GM19043 (cell line): ENCODE measurements at regions not wholly inside any gene's neighbourhood (a gene's known extent, or its start where the extent isn't known, plus 50 kb on each side); places are given as distances from the start of the nearest gene placed in this dataset.

Experiments used
- ATAC-seq: cut with Tn5 transposase; IDR thresholded peaks from one replicate; pipeline ENCODE4 v1.9.1; 2021; ENCODE audit warnings: low read depth; ENCODE audit not compliant: unreplicated experiment

DNA sequence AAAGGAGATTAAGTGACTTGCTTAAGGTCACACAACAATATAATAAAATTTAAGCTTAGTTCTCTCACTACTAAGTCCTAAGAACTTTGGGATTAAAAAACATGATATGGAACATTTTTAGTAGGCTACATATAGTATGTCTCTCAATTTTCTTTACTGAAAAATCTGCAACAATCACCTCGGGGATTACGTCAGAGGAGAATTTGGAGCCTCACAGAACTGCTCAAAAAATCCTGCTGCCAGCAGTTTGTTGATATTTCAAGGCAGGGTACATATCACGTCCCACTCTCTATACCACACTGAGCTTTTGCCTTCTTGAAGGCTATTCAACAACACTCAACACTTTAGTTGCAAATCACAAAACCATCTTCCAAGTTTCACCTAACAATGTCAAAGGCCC, 561.6 kb upstream of the BTBD3 start:
- ATAC-seq = no peak

DNA sequence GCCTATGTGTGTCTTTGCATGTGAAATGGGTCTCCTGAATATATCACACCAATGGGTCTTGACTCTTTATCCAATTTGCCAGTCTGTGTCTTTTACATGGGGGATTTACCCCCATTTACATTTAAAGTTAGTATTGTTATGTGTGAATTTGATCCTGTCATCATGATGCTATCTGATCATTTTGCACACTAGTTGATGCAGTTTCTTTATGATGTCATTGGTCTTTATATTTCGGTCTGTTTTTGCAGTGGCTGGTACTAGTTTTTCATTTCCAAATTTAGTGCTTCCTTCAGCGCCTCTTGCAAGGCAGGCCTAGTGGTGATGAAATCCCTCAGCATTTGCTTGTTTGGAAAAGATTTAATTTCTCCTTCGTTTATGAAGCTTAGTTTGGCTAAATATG, 555.2 kb upstream of the BTBD3 start:
- no peak for ATAC-seq

- ATAC-seq = no peak
These were observed 553.0 kb upstream of the BTBD3 start for GRCh38 chr20:11364736-11365135.

GRCh38 chr20:11366660-11367059, 551.0 kb upstream of the BTBD3 start:
- no peak for ATAC-seq

DNA sequence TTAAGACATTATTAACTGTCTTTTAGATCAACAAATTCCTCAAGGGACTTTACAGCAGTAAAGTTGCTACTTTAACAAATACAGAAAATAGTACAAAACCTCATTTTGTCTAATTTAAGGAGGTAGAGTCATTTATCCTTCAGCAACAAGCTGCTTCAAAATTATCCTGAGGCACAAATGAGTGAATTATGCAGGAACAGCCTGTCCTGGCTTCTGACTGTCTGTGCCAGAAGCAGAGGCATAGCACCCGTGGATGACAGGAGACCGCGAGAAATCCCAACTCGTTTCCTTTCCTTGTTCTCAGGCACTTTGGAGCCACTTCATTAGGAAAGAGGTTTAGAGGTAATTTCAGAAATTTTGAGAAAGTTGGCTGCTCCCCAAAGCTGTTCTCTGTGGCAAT, 549.2 kb upstream of the BTBD3 start:
- no peak for ATAC-seq

GRCh38 chr20:11368965-11369711, 548.6 kb upstream of the BTBD3 start:
- ATAC-seq = no peak

- ATAC-seq = no peak
These were observed 545.9 kb upstream of the BTBD3 start for GRCh38 chr20:11371831-11372230.

DNA sequence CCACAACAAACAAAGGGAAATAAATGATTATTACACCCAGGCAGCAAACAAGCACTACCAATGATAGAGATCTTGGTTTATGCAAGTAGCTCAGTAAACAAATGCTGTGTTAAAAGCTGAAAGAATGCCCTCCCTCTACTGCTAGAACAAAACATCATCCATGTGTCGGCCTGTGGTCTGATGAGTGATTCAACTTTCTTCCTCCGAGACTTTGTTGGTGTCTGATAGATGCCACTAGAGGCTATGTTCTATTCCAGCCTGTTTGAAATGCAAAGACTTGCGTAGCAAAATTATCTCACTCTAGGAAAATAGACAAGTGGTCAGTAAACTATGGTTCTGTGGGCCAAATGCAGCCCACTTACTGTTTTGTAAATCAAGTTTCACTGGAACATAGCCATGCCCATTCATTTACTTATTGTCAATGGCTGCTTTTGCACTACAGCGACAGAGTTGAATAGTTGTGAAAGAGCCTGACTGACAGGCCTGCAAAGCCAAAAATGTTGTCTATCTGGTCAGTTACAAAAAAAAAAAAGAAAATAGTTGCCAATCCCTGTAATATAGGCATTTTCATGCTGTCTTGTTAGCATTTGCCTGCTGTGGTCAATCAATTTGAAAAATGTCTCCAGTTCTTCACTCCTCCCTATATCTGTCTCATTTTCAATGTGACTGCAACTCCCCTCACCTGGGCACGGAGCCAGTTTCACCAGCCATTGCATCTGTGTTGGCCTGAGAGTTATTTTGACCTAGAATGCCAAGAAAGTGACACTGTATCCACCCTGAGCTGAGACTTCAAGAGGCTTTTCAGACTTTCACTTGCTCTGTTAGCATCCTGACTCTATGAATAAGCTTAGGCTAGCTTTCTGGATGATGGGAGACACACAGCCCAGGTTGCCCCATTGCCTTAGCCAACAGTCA, 544.6 kb upstream of the BTBD3 start:
- no peak for ATAC-seq

DNA sequence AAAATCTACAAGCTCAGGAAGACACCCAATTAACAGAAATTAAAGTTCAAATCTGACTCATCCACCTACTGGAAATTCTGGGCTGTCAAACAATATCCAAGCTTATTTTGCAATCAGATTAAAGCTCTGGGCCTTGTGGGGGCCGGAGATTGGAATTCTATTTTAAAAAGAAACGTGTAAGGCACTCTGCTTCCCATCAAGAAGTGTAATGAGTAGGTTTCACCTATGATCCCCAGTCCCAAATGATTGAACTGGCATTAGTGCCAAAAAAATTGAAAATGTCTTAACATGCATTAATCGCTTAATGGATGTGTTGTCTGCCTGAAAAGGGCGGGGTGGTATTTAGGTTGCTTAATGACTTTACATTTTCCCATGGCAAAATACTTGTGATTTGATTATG, 542.4 kb upstream of the BTBD3 start:
- ATAC-seq = no peak

- no peak for ATAC-seq
These were observed 541.7 kb upstream of the BTBD3 start for GRCh38 chr20:11375966-11376365.

DNA sequence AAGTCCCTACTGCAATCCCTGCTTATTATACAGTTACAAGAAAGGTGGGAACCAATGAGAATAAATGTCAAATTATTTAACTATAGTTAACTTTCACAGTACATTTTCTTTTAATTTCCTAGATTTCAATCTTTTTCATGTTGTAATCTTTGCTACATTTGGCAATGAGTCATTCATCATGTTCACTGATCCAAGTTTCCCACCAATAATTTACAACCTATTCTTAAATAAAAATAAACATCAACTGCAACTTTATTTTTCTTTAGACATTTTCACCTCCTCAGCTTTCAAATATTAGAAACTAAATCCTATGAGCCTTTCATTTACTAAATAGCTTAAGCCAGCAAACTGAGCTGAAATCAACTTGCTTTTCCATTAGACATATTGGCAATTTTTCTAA, 541.3 kb upstream of the BTBD3 start:
- ATAC-seq = no peak

- ATAC-seq = no peak
These were observed 540.7 kb upstream of the BTBD3 start for GRCh38 chr20:11376998-11377397.

DNA sequence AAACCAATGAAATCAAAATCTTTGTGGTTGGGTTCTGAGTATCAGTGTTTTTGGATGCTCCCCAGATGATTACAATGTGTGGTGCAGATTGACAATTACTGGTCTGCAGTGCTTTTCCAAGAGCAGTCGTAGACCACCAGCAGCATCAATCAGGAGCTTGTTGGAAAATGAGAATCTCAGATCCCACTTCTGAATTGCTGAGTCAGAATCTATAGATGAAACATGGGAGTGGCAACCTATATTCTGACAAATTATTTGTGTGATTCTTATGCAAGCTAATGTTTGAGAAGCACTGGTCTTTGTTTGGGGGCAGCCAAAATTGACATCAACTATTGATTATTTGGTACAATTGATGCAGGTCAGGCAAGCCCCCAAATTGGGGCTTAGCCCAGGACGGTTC, 539.9 kb upstream of the BTBD3 start:
- ATAC-seq = no peak

GRCh38 chr20:11378252-11378651, 539.4 kb upstream of the BTBD3 start:
- ATAC-seq = no peak

DNA sequence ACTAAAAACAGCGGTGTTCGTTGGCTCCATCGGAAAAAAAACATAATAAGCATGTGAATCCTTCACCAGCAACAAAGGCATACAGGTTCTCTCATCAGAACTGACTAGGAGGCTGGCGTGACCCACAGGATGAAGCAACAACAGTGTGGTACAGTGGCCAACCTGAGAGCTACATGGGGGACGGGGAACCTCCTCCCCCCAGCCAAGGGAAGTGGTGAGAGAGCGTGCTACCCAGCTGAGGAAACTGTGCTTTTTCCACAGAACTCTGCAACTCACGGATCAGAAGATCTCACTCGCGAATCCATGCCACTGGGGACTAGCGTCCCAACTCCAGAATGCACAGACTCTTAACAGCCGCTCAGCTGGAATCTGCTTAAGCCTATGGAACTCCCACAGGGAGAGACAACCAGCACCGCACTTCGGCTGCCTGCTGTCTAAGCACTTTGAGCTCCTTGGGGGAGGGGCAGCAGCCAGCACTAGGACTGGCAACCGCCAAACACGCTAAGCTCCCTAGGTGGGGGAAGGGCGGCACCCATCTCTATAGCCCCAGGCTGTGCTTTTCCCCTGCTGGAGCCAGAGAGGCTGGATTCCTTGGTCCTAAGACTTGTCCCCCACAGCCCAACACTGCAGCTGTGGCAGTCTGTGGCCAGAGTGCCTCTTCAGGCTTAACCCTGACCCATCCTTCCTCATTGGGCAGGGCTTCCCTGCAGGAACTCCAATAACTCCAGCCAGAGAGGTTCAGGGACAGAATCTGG, 538.3 kb upstream of the BTBD3 start:
- no peak for ATAC-seq

DNA sequence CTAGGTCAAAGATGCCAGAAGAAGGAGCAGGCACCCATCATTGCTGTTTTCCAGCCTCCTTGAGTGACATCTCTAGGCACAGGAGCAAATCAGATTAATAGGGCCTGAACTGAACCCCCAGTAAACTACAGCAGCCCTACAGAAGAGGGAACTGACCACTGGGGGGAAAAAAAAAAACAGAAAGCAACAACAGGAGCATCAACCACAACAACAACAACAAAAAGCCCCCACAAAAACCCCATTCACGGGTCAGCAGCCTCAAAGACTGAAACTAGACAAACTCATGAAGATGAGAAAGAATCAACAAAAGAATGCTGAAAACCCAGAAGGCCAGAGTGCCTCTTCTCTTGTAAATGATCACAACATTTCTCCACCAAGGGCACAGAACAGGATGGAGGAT, 537.4 kb upstream of the BTBD3 start:
- ATAC-seq = peak; percentile 48

DNA sequence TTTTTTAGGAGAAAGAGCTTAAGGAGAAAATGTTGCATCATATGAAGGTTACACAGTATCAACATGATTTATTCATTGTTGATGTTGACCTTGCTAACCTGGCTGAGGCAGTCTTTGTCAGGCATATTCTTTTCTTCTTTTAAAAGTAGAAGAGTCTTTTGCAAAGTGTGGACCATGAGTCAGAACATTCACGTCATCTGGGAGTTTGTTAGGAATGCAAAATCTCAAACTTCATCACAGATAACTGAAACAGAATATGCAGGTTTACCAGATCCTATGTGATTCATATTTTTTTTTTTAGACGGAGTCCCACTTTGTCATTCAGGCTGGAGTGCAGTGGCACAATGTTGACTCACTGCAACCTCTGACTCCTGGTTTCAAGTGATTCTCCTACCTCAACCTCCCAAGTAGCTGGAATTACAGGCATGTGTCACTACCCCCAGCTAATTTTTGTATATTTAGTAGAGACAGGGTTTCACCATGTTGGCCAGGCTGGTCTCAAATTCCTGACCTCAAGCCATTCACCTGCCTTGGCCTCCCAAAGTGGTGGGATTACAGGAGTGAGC, 530.4 kb upstream of the BTBD3 start:
- ATAC-seq = no peak

- no peak for ATAC-seq
These were observed 528.5 kb upstream of the BTBD3 start for GRCh38 chr20:11389186-11389585.

DNA sequence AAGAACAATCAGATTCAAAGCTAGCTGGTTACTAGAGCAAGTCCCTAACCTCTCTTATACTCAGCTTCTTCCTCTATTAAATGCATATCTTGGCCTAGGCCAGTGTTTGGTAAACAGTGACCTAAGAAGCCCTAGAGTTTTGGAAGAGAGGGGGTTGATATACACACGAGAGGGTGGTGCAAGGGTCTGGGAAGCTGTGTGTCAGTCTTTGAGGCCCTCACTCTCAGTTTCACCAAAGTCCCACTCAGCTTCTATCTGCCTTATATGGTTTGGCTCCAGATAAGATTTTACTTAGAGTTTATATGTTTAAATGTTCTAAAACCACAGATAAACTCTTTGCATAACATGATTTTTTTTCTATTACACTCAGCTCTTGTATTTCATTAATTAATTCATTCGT, 526.1 kb upstream of the BTBD3 start:
- ATAC-seq = no peak

DNA sequence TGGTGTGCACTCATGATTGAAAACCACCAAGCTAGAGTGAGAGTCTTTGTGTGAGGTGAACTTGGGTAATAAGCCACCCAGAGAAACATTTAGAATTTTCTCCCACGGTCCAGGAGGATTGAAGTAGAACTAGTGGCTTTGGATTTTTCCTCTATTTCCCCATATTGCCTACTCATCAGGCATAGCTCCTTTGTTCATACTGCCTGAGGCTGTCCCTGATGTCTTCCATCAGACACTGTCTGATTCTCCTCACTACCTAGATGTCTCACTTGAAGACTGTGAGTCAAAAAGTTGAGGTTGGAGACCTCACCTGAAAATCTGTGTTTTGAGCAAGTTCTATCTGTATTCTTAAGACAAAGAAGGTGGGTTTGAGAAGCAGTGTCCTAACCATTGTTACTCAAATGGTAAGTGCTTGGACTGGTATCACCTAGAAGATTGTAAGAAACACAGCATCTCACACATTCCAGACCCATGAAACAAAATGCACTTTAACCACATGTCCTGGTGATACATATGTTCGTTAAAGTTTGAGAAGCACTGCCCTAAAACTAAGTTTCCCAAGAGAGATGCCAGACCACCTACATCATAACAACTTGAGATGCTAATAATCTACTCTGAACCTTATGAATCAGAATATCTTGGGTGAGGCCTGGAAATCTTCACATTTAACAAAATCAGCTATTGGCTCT, 523.4 kb upstream of the BTBD3 start:
- no peak for ATAC-seq
